ENCODE measurements at regions not wholly inside any gene's neighbourhood (a gene's known extent, or its start where the extent isn't known, plus 50 kb on each side); places are given as distances from the start of the nearest gene placed in this dataset.

DNA sequence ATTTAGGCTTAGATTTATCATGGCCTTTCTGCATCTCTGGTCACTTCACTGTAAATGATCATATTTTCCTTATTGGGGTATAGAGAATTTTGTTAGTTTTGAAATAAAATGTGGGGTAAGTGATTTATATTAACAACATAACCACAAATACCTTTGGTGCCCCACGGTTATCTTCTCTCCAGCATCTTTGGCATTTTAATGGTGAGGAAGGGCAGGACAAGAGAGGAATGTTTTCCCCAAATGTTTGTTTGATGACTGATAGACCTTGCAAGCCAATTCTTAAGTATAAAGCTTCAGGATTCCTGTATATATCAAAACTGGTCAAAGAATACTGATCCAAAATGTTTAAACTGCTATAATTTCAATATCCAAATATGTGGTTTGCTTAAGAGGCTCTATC is 171.6 kb upstream of the SMLR1 start:
- no peak overlapping the region for H3K27ac ChIP-seq (ENCODE audit: low read depth in 1 of 2, low read length in 2 of 2)
- DNase-seq (ENCODE audit: low spot score), result no peak
- 81% methylated on average over 1 of the region's 1 CpG for WGBS

DNA sequence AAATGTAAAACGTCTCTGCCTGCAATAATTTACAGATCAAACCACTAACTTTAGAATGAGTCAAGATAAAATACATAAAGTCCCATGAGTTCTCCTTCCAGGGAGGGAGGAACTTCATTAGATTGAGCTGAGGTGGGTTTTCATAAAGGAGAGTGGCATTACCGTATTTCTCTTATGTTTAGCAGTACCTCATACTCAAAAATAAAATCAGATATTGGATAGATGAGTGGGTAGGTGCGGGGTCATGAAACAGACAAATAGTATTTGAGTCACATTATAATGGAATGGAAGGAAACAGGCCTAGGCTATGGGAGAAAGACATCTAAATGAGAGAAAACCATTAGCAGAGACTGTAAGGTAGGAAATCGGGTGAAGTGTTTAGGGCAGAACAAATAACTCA is 166.1 kb upstream of the SMLR1 start:
- Histone ChIP-seq H3K9ac (ENCODE audit: low read depth in 1 of 2, low read length in 2 of 2) (no peak overlapping the region), H3K4me1 (ENCODE audit: control insufficient read depth in 4 of 4, insufficient read depth in 4 of 4, low read length in 3 of 4) (no peaks in the 10 kb centered on the region), H3K4me3 (ENCODE audit: low read depth in 1 of 3, low read length in 3 of 3) (no peak overlapping the region), H3K27me3 (ENCODE audit: control insufficient read depth in 4 of 4, insufficient read depth in 4 of 4, low read length in 3 of 4) (peaks cover 0 to 2% (median 0%) of the 10 kb centered on the region in 4 donors), H3K36me3 (ENCODE audit: control insufficient read depth in 4 of 4, insufficient read depth in 3 of 4, low read depth in 1 of 4, low read length in 3 of 4) (no peaks in the 10 kb centered on the region), H3K27ac (ENCODE audit: low read depth in 1 of 2, low read length in 2 of 2) (no peak overlapping the region), H3K9me3 (ENCODE audit: control insufficient read depth in 4 of 4, low read length in 3 of 4) (no peaks in the 10 kb centered on the region)
- no peak for DNase-seq (ENCODE audit: low spot score)
- WGBS, result 75% methylated on average over 4 of the region's 4 CpGs
- TF ChIP-seq YY1 (IDR thresholded peaks at IDR 0.05) (no peak), HNF4A (conservative IDR thresholded peaks at IDR 0.05) (no peak), FOXA2 (IDR thresholded peaks at IDR 0.05) (no peak), RAD21 (IDR thresholded peaks at IDR 0.05) (no peak), GABPA (IDR thresholded peaks at IDR 0.05 in 1 of 2, conservative IDR thresholded peaks at IDR 0.05 in 1 of 2) (no peak), EGR1 (IDR thresholded peaks at IDR 0.05; ENCODE audit: low read depth in 2 of 2) (no peak), SP1 (IDR thresholded peaks at IDR 0.05) (no peak), FOXA1 (IDR thresholded peaks at IDR 0.05) (no peak), TAF1 (conservative IDR thresholded peaks at IDR 0.05) (no peak)
- TF ChIP-seq, protein P1, sequence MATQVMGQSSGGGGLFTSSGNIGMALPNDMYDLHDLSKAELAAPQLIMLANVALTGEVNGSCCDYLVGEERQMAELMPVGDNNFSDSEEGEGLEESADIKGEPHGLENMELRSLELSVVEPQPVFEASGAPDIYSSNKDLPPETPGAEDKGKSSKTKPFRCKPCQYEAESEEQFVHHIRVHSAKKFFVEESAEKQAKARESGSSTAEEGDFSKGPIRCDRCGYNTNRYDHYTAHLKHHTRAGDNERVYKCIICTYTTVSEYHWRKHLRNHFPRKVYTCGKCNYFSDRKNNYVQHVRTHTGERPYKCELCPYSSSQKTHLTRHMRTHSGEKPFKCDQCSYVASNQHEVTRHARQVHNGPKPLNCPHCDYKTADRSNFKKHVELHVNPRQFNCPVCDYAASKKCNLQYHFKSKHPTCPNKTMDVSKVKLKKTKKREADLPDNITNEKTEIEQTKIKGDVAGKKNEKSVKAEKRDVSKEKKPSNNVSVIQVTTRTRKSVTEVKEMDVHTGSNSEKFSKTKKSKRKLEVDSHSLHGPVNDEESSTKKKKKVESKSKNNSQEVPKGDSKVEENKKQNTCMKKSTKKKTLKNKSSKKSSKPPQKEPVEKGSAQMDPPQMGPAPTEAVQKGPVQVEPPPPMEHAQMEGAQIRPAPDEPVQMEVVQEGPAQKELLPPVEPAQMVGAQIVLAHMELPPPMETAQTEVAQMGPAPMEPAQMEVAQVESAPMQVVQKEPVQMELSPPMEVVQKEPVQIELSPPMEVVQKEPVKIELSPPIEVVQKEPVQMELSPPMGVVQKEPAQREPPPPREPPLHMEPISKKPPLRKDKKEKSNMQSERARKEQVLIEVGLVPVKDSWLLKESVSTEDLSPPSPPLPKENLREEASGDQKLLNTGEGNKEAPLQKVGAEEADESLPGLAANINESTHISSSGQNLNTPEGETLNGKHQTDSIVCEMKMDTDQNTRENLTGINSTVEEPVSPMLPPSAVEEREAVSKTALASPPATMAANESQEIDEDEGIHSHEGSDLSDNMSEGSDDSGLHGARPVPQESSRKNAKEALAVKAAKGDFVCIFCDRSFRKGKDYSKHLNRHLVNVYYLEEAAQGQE (IDR thresholded peaks at IDR 0.05), result no peak
- TF ChIP-seq, protein P2, sequence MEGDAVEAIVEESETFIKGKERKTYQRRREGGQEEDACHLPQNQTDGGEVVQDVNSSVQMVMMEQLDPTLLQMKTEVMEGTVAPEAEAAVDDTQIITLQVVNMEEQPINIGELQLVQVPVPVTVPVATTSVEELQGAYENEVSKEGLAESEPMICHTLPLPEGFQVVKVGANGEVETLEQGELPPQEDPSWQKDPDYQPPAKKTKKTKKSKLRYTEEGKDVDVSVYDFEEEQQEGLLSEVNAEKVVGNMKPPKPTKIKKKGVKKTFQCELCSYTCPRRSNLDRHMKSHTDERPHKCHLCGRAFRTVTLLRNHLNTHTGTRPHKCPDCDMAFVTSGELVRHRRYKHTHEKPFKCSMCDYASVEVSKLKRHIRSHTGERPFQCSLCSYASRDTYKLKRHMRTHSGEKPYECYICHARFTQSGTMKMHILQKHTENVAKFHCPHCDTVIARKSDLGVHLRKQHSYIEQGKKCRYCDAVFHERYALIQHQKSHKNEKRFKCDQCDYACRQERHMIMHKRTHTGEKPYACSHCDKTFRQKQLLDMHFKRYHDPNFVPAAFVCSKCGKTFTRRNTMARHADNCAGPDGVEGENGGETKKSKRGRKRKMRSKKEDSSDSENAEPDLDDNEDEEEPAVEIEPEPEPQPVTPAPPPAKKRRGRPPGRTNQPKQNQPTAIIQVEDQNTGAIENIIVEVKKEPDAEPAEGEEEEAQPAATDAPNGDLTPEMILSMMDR (IDR thresholded peaks at IDR 0.05; ENCODE audit: low read depth, low read length, missing input control), result no peak
- TF ChIP-seq, protein P3, sequence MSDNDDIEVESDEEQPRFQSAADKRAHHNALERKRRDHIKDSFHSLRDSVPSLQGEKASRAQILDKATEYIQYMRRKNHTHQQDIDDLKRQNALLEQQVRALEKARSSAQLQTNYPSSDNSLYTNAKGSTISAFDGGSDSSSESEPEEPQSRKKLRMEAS (IDR thresholded peaks at IDR 0.05), result no peak

More for the DNA sequence above, 171.6 kb upstream of the SMLR1 start:
- Histone ChIP-seq H3K4me1 (ENCODE audit: control insufficient read depth in 4 of 4, insufficient read depth in 4 of 4, low read length in 3 of 4) (no peaks in the 10 kb centered on the region), H3K4me3 (ENCODE audit: low read depth in 1 of 3, low read length in 3 of 3) (no peak overlapping the region), H3K9me3 (ENCODE audit: control insufficient read depth in 4 of 4, low read length in 3 of 4) (no peaks in the 10 kb centered on the region), H3K27me3 (ENCODE audit: control insufficient read depth in 4 of 4, insufficient read depth in 4 of 4, low read length in 3 of 4) (no peaks in the 10 kb centered on the region), H3K9ac (ENCODE audit: low read depth in 1 of 2, low read length in 2 of 2) (no peak overlapping the region), H3K36me3 (ENCODE audit: control insufficient read depth in 4 of 4, insufficient read depth in 3 of 4, low read depth in 1 of 4, low read length in 3 of 4) (no peaks in the 10 kb centered on the region)
- TF ChIP-seq RXRA (IDR thresholded peaks at IDR 0.05), result no peak
- TF ChIP-seq TAF1 (conservative IDR thresholded peaks at IDR 0.05), result no peak
- no peak for TF ChIP-seq NR2F2 (IDR thresholded peaks at IDR 0.05)
- no peak for TF ChIP-seq YY1 (IDR thresholded peaks at IDR 0.05)
- TF ChIP-seq, protein P1 (IDR thresholded peaks at IDR 0.05), result no peak
- TF ChIP-seq JUND (IDR thresholded peaks at IDR 0.05), result no peak
- TF ChIP-seq, protein P3 (IDR thresholded peaks at IDR 0.05), result no peak
- TF ChIP-seq, protein P4, sequence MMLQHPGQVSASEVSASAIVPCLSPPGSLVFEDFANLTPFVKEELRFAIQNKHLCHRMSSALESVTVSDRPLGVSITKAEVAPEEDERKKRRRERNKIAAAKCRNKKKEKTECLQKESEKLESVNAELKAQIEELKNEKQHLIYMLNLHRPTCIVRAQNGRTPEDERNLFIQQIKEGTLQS (IDR thresholded peaks at IDR 0.05), result no peak
- TF ChIP-seq FOXA1 (IDR thresholded peaks at IDR 0.05), result no peak
- no peak for TF ChIP-seq HNF4A (conservative IDR thresholded peaks at IDR 0.05)
- no peak for TF ChIP-seq EGR1 (IDR thresholded peaks at IDR 0.05; ENCODE audit: low read depth in 2 of 2)
- TF ChIP-seq, protein P2 (IDR thresholded peaks at IDR 0.05; ENCODE audit: low read depth, low read length, missing input control), result no peak
- no peak for TF ChIP-seq GABPA (IDR thresholded peaks at IDR 0.05 in 1 of 2, conservative IDR thresholded peaks at IDR 0.05 in 1 of 2)
- TF ChIP-seq HNF4G (IDR thresholded peaks at IDR 0.05), result no peak
